SU-DHL-6 (cell line): ENCODE measurements at regions not wholly inside any gene's neighbourhood (a gene's known extent, or its start where the extent isn't known, plus 50 kb on each side); places are given as distances from the start of the nearest gene placed in this dataset.

Experiments used
- EZH2phosphoT487 ChIP-seq: fragments of 200-600 bp; sonication (generic), shearing (Covaris generic); conservative IDR thresholded peaks from 2 replicates; pipeline ENCODE4 v1.6.1; 2018; ENCODE audit warnings: mild to moderate bottlenecking, antibody characterized with exemption, low read length, moderate library complexity, mixed read lengths
- TF ChIP-seq, protein P1 (sequence below): fragments of 200-600 bp; sonication (generic); IDR thresholded peaks from one replicate; pipeline ENCODE4 v1.5.1; 2017; ENCODE audit warnings: antibody characterized with exemption, mild to moderate bottlenecking, low read length, moderate library complexity; ENCODE audit not compliant: insufficient read depth, poor library complexity, severe bottlenecking

DNA sequence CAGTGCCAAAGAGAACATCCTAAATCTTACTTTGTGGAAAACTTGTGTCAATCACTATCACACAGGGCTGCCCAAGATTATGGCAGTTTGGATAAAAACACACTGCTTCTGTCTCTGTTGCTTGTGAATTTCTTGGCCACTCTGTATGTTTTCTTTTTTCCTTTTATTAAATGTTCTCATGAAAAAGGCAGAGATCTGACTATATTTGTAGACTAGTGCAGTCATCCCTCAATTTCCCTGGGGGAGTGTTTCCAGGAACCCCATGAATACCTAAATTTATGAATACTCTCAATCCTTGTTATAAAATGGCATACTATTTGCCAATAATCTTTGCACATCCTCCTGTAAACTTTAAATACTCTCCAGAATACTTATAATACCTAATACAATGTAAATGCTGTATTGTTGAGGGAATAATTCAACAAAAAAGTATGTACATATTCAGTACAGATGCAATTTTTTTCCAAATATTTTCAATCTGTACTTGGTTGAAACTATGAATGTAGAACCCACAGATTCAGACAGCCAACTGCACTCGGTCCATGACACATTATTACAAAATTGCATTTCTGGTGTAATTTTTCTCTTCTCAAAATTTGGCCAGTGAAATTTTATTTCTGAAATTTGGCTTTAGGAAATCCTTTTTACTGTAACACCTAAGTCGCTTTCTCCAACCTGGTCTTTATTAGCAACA lies 391.9 kb upstream of the PRR16 start:
- TF ChIP-seq, protein P1, sequence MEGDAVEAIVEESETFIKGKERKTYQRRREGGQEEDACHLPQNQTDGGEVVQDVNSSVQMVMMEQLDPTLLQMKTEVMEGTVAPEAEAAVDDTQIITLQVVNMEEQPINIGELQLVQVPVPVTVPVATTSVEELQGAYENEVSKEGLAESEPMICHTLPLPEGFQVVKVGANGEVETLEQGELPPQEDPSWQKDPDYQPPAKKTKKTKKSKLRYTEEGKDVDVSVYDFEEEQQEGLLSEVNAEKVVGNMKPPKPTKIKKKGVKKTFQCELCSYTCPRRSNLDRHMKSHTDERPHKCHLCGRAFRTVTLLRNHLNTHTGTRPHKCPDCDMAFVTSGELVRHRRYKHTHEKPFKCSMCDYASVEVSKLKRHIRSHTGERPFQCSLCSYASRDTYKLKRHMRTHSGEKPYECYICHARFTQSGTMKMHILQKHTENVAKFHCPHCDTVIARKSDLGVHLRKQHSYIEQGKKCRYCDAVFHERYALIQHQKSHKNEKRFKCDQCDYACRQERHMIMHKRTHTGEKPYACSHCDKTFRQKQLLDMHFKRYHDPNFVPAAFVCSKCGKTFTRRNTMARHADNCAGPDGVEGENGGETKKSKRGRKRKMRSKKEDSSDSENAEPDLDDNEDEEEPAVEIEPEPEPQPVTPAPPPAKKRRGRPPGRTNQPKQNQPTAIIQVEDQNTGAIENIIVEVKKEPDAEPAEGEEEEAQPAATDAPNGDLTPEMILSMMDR: no peak
- TF ChIP-seq EZH2phosphoT487: no peak
